H1 (cell line): ENCODE measurements at regions not wholly inside any gene's neighbourhood (a gene's known extent, or its start where the extent isn't known, plus 50 kb on each side); places are given as distances from the start of the nearest gene placed in this dataset.

Experiments
- CEBPB ChIP-seq: IDR thresholded peaks from 2 replicates; pipeline ENCODE4 v1.6.1; 2012; ENCODE audit warnings: low read depth, low read length
- MAX ChIP-seq: IDR thresholded peaks from 2 replicates; pipeline ENCODE4 v1.6.1; 2012; ENCODE audit warnings: inconsistent platforms
- RAD21 ChIP-seq, 2 experiments: IDR thresholded peaks in 1 of 2; conservative IDR thresholded peaks in 1 of 2; 2 replicates each; pipeline ENCODE4 v1.6.1; 2011; ENCODE audit warnings: low read depth in 2 of 2, low read length in 2 of 2, improper control_type of control experiment in 1 of 2, inconsistent platforms in 1 of 2, mild to moderate bottlenecking in 1 of 2, moderate library complexity in 1 of 2
- TEAD4 ChIP-seq: IDR thresholded peaks from 2 replicates; pipeline ENCODE4 v1.6.1; 2012; ENCODE audit warnings: low read depth, low read length, inconsistent platforms, mixed read lengths
- TF ChIP-seq, protein P1 (sequence below): fragments of 300-600 bp; sonication (generic); IDR thresholded peaks from 2 replicates; pipeline ENCODE4 v1.7.1; 2012; ENCODE audit warnings: low read length, moderate library complexity, mild to moderate bottlenecking, inconsistent platforms; ENCODE audit not compliant: insufficient replicate concordance

DNA sequence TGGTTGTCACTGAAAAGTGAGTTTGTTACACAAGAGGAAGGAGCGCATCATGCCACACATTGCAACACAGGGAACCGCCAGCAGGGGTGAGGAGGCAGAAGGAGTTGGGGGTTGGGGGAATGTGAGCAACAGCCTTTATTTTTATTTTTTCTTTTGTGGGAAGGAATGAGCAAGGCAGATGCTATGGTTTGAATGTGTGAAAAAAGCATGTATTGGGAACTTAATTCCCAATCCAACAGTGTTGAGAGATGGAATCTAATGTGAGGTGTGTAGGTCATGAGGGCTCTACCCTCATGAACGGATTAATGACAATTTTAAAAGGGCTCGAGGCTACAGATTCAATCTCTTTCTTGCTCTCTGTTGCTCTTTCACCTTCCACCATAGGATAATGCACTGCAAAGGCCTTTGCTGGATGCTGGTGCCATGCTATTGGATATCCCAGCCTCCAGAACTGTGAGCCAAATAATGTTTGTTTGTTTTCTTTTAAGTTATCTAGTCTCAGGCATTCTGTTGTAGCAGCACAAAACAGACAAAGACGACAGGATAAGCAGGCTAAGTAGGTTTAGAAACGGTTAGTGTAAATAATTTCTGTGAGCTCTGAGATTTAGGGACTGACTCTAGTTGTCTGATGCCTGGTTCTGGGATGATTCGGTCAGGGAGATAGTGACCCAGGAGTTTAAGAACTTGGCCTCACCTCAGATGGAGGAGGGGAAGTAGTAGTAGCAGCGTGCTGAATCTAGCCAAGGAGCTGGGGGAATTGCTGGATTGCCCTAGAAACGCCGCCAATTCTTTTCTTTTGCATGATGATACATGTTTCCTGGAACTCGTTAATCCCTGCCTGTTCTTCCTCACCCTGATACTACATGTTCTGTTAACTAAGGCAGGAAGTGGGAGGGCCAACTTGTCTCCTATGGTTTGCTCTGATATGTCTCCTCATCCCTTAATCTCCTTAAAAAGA lies 156.6 kb upstream of the CTSO start (continued):
- TF ChIP-seq, protein P1, sequence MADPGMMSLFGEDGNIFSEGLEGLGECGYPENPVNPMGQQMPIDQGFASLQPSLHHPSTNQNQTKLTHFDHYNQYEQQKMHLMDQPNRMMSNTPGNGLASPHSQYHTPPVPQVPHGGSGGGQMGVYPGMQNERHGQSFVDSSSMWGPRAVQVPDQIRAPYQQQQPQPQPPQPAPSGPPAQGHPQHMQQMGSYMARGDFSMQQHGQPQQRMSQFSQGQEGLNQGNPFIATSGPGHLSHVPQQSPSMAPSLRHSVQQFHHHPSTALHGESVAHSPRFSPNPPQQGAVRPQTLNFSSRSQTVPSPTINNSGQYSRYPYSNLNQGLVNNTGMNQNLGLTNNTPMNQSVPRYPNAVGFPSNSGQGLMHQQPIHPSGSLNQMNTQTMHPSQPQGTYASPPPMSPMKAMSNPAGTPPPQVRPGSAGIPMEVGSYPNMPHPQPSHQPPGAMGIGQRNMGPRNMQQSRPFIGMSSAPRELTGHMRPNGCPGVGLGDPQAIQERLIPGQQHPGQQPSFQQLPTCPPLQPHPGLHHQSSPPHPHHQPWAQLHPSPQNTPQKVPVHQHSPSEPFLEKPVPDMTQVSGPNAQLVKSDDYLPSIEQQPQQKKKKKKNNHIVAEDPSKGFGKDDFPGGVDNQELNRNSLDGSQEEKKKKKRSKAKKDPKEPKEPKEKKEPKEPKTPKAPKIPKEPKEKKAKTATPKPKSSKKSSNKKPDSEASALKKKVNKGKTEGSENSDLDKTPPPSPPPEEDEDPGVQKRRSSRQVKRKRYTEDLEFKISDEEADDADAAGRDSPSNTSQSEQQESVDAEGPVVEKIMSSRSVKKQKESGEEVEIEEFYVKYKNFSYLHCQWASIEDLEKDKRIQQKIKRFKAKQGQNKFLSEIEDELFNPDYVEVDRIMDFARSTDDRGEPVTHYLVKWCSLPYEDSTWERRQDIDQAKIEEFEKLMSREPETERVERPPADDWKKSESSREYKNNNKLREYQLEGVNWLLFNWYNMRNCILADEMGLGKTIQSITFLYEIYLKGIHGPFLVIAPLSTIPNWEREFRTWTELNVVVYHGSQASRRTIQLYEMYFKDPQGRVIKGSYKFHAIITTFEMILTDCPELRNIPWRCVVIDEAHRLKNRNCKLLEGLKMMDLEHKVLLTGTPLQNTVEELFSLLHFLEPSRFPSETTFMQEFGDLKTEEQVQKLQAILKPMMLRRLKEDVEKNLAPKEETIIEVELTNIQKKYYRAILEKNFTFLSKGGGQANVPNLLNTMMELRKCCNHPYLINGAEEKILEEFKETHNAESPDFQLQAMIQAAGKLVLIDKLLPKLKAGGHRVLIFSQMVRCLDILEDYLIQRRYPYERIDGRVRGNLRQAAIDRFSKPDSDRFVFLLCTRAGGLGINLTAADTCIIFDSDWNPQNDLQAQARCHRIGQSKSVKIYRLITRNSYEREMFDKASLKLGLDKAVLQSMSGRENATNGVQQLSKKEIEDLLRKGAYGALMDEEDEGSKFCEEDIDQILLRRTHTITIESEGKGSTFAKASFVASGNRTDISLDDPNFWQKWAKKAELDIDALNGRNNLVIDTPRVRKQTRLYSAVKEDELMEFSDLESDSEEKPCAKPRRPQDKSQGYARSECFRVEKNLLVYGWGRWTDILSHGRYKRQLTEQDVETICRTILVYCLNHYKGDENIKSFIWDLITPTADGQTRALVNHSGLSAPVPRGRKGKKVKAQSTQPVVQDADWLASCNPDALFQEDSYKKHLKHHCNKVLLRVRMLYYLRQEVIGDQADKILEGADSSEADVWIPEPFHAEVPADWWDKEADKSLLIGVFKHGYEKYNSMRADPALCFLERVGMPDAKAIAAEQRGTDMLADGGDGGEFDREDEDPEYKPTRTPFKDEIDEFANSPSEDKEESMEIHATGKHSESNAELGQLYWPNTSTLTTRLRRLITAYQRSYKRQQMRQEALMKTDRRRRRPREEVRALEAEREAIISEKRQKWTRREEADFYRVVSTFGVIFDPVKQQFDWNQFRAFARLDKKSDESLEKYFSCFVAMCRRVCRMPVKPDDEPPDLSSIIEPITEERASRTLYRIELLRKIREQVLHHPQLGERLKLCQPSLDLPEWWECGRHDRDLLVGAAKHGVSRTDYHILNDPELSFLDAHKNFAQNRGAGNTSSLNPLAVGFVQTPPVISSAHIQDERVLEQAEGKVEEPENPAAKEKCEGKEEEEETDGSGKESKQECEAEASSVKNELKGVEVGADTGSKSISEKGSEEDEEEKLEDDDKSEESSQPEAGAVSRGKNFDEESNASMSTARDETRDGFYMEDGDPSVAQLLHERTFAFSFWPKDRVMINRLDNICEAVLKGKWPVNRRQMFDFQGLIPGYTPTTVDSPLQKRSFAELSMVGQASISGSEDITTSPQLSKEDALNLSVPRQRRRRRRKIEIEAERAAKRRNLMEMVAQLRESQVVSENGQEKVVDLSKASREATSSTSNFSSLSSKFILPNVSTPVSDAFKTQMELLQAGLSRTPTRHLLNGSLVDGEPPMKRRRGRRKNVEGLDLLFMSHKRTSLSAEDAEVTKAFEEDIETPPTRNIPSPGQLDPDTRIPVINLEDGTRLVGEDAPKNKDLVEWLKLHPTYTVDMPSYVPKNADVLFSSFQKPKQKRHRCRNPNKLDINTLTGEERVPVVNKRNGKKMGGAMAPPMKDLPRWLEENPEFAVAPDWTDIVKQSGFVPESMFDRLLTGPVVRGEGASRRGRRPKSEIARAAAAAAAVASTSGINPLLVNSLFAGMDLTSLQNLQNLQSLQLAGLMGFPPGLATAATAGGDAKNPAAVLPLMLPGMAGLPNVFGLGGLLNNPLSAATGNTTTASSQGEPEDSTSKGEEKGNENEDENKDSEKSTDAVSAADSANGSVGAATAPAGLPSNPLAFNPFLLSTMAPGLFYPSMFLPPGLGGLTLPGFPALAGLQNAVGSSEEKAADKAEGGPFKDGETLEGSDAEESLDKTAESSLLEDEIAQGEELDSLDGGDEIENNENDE: no peak
- TF ChIP-seq MAX: no peak
- peak; percentile 83 for TF ChIP-seq CEBPB
- TF ChIP-seq TEAD4: 0 out of 2 replicates have a peak, but pooled peaks have one; percentile 22
- peak in 1 of 2 experiments; percentile 17; a peak in 1 of 4 replicates for TF ChIP-seq RAD21 (IDR thresholded peaks at IDR 0.05 in 1 of 2, conservative IDR thresholded peaks at IDR 0.05 in 1 of 2; ENCODE audit: low read depth in 2 of 2, low read length in 2 of 2)
